Naive B cell (primary cell): ENCODE measurements at regions not wholly inside any gene's neighbourhood (a gene's known extent, or its start where the extent isn't known, plus 50 kb on each side); places are given as distances from the start of the nearest gene placed in this dataset.

Source experiments
- ATAC-seq, 2 donors: fragments of 150-1000 bp; cut with Tn5 transposase; 2 replicates each; pipeline ENCODE4 v1.10.0; 2021; ENCODE audit warnings: low read depth in 2 of 2, mild to moderate bottlenecking in 2 of 2, moderate library complexity in 2 of 2
- DNase-seq: peaks from one replicate; pipeline ENCODE4 v3.0.0; 2022
- H3K27ac Mint-ChIP-seq, 6 donors: one replicate each; pipeline ENCODE4 v1.8.0; 2020 to 2022; ENCODE audit warnings: mild to moderate bottlenecking in 6 of 6, mixed read lengths in 6 of 6, moderate library complexity in 5 of 6, inconsistent platforms in 2 of 6
- H3K27me3 Mint-ChIP-seq, 3 donors: one replicate each; pipeline ENCODE4 v1.8.0; 2021 to 2022; ENCODE audit warnings: mixed read lengths in 3 of 3, mild to moderate bottlenecking in 1 of 3
- H3K36me3 Mint-ChIP-seq, 2 donors: one replicate each; pipeline ENCODE4 v1.8.0; 2020 to 2022; ENCODE audit warnings: mixed read lengths in 2 of 2, inconsistent platforms in 1 of 2, mild to moderate bottlenecking in 1 of 2
- H3K4me1 Mint-ChIP-seq, 3 donors: one replicate each; pipeline ENCODE4 v1.8.0; 2020 to 2022; ENCODE audit warnings: mixed read lengths in 3 of 3, inconsistent platforms in 1 of 3, mild to moderate bottlenecking in 1 of 3, moderate library complexity in 1 of 3
- H3K4me3 Mint-ChIP-seq, 8 donors: one replicate each; pipeline ENCODE4 v1.8.0; 2020 to 2022; ENCODE audit warnings: mild to moderate bottlenecking in 8 of 8, mixed read lengths in 8 of 8, moderate library complexity in 8 of 8, inconsistent platforms in 2 of 8
- H3K9me3 Mint-ChIP-seq, 7 donors: one replicate each; pipeline ENCODE4 v1.8.0; 2020 to 2022; ENCODE audit warnings: mixed read lengths in 7 of 7, mild to moderate bottlenecking in 5 of 7, inconsistent platforms in 2 of 7, moderate library complexity in 1 of 7

GRCh38 chr18:47531717-47532116 is 280.3 kb upstream of the SKOR2 start:
- Mint-ChIP-seq H3K27ac (peak overlapping the region in 1 of 6 donors; percentile 45), H3K9me3 (no peaks in the 10 kb centered on the region), H3K4me1 (no peaks in the 10 kb centered on the region), H3K4me3 (no peak overlapping the region), H3K36me3 (no peaks in the 10 kb centered on the region), H3K27me3 (peaks cover 38 to 56% (median 43%) of the 10 kb centered on the region in 3 donors)
- DNase-seq (no peak), ATAC-seq (no peak)

GRCh38 chr18:47530695-47531094 is 279.2 kb upstream of the SKOR2 start:
- H3K4me3 Mint-ChIP-seq = no peak overlapping the region
- H3K27me3 Mint-ChIP-seq = peaks cover 39 to 52% (median 44%) of the 10 kb centered on the region in 3 donors
- no peaks in the 10 kb centered on the region for H3K9me3 Mint-ChIP-seq
- H3K4me1 Mint-ChIP-seq = no peaks in the 10 kb centered on the region
- DNase-seq = no peak
- no peak overlapping the region for H3K27ac Mint-ChIP-seq
- no peaks in the 10 kb centered on the region for H3K36me3 Mint-ChIP-seq
- ATAC-seq = no peak

- DNase-seq (no peak), ATAC-seq (no peak)
- Mint-ChIP-seq H3K36me3 (peaks cover 0 to 7% of the 10 kb centered on the region in 2 donors), H3K27ac (no peak overlapping the region), H3K27me3 (peaks cover 51 to 64% (median 53%) of the 10 kb centered on the region in 3 donors), H3K9me3 (peaks cover 0 to 2% (median 0%) of the 10 kb centered on the region in 7 donors), H3K4me3 (no peak overlapping the region), H3K4me1 (no peaks in the 10 kb centered on the region)
Observed at GRCh38 chr18:47528343-47528742, 276.9 kb upstream of the SKOR2 start.

GRCh38 chr18:47526147-47526546 is 274.7 kb upstream of the SKOR2 start:
- H3K4me3 Mint-ChIP-seq = no peak overlapping the region
- DNase-seq (no peak), ATAC-seq (no peak)
- H3K4me1 Mint-ChIP-seq = no peaks in the 10 kb centered on the region
- no peak overlapping the region for H3K27ac Mint-ChIP-seq
- H3K27me3 Mint-ChIP-seq = peaks cover 36 to 53% (median 41%) of the 10 kb centered on the region in 3 donors
- H3K36me3 Mint-ChIP-seq = peaks cover 0 to 7% of the 10 kb centered on the region in 2 donors
- peaks cover 0 to 5% (median 0%) of the 10 kb centered on the region in 7 donors for H3K9me3 Mint-ChIP-seq

- Mint-ChIP-seq H3K4me3 (no peak overlapping the region), H3K27me3 (peaks cover 10 to 28% (median 22%) of the 10 kb centered on the region in 3 donors), H3K36me3 (peaks cover 0 to 7% of the 10 kb centered on the region in 2 donors), H3K27ac (no peak overlapping the region), H3K4me1 (no peaks in the 10 kb centered on the region), H3K9me3 (peaks cover 0 to 5% (median 0%) of the 10 kb centered on the region in 7 donors)
- no peak for ATAC-seq
- no peak for DNase-seq
Observed at GRCh38 chr18:47522359-47522758, 270.9 kb upstream of the SKOR2 start.

- H3K4me1 Mint-ChIP-seq = no peaks in the 10 kb centered on the region
- H3K27ac Mint-ChIP-seq = no peak overlapping the region
- H3K9me3 Mint-ChIP-seq = peaks cover 0 to 5% (median 0%) of the 10 kb centered on the region in 7 donors
- H3K4me3 Mint-ChIP-seq = no peak overlapping the region
- ATAC-seq (no peak), DNase-seq (no peak)
- peaks cover 0 to 3% of the 10 kb centered on the region in 2 donors for H3K36me3 Mint-ChIP-seq
- H3K27me3 Mint-ChIP-seq = peaks cover 7 to 16% (median 10%) of the 10 kb centered on the region in 3 donors
Observed at GRCh38 chr18:47520263-47520662, 268.8 kb upstream of the SKOR2 start.

GRCh38 chr18:47519706-47520105 is 268.2 kb upstream of the SKOR2 start:
- Mint-ChIP-seq H3K27ac (no peak overlapping the region), H3K9me3 (peaks cover 0 to 5% (median 0%) of the 10 kb centered on the region in 7 donors), H3K4me1 (no peaks in the 10 kb centered on the region), H3K36me3 (no peaks in the 10 kb centered on the region), H3K27me3 (peaks cover 5 to 10% (median 7%) of the 10 kb centered on the region in 3 donors), H3K4me3 (no peak overlapping the region)
- ATAC-seq (no peak), DNase-seq (no peak)

- Mint-ChIP-seq H3K27me3 (peaks cover 5 to 6% (median 5%) of the 10 kb centered on the region in 3 donors), H3K36me3 (no peaks in the 10 kb centered on the region), H3K4me3 (no peak overlapping the region), H3K4me1 (no peaks in the 10 kb centered on the region), H3K27ac (no peak overlapping the region), H3K9me3 (peaks cover 0 to 5% (median 0%) of the 10 kb centered on the region in 7 donors)
- no peak for ATAC-seq
- DNase-seq = no peak
Observed at GRCh38 chr18:47519277-47519676, 267.8 kb upstream of the SKOR2 start.

GRCh38 chr18:47513614-47514013 is 262.2 kb upstream of the SKOR2 start:
- no peaks in the 10 kb centered on the region for H3K36me3 Mint-ChIP-seq
- H3K4me3 Mint-ChIP-seq = no peak overlapping the region
- peaks cover 0 to 5% (median 0%) of the 10 kb centered on the region in 7 donors for H3K9me3 Mint-ChIP-seq
- DNase-seq (no peak), ATAC-seq (no peak)
- H3K27ac Mint-ChIP-seq = no peak overlapping the region
- H3K27me3 Mint-ChIP-seq = peaks cover 5 to 25% (median 10%) of the 10 kb centered on the region in 3 donors
- H3K4me1 Mint-ChIP-seq = no peaks in the 10 kb centered on the region

- Mint-ChIP-seq H3K27ac (no peak overlapping the region), H3K4me1 (no peaks in the 10 kb centered on the region), H3K9me3 (peaks cover 0 to 5% (median 0%) of the 10 kb centered on the region in 7 donors), H3K36me3 (no peaks in the 10 kb centered on the region), H3K4me3 (no peak overlapping the region), H3K27me3 (peaks cover 5 to 25% (median 10%) of the 10 kb centered on the region in 3 donors)
- ATAC-seq (no peak), DNase-seq (no peak)
Observed at GRCh38 chr18:47512726-47513435, 261.4 kb upstream of the SKOR2 start.

- Mint-ChIP-seq H3K36me3 (no peaks in the 10 kb centered on the region), H3K9me3 (peaks cover 0 to 5% (median 0%) of the 10 kb centered on the region in 7 donors), H3K27ac (no peak overlapping the region), H3K27me3 (peaks cover 5 to 25% (median 10%) of the 10 kb centered on the region in 3 donors), H3K4me3 (no peak overlapping the region), H3K4me1 (no peaks in the 10 kb centered on the region)
- ATAC-seq (no peak), DNase-seq (no peak)
Observed at GRCh38 chr18:47512056-47512455, 260.6 kb upstream of the SKOR2 start.

- DNase-seq (no peak), ATAC-seq (no peak)
- Mint-ChIP-seq H3K27ac (no peak overlapping the region), H3K27me3 (peaks cover 5 to 25% (median 10%) of the 10 kb centered on the region in 3 donors), H3K9me3 (peaks cover 0 to 5% (median 0%) of the 10 kb centered on the region in 7 donors), H3K36me3 (no peaks in the 10 kb centered on the region), H3K4me3 (no peak overlapping the region), H3K4me1 (no peaks in the 10 kb centered on the region)
Observed at GRCh38 chr18:47510831-47511230, 259.4 kb upstream of the SKOR2 start.

- H3K27me3 Mint-ChIP-seq = peaks cover 0 to 11% (median 3%) of the 10 kb centered on the region in 3 donors
- H3K36me3 Mint-ChIP-seq = no peaks in the 10 kb centered on the region
- H3K9me3 Mint-ChIP-seq = peaks cover 0 to 2% (median 0%) of the 10 kb centered on the region in 7 donors
- H3K27ac Mint-ChIP-seq = no peak overlapping the region
- no peak overlapping the region for H3K4me3 Mint-ChIP-seq
- ATAC-seq (no peak), DNase-seq (no peak)
- no peaks in the 10 kb centered on the region for H3K4me1 Mint-ChIP-seq
Observed at GRCh38 chr18:47507651-47508050, 256.2 kb upstream of the SKOR2 start.

GRCh38 chr18:47506897-47507296 is 255.4 kb upstream of the SKOR2 start:
- Mint-ChIP-seq H3K4me1 (no peaks in the 10 kb centered on the region), H3K27me3 (peaks cover 0 to 4% (median 0%) of the 10 kb centered on the region in 3 donors), H3K27ac (no peak overlapping the region), H3K4me3 (no peak overlapping the region), H3K9me3 (peaks cover 0 to 2% (median 0%) of the 10 kb centered on the region in 7 donors), H3K36me3 (no peaks in the 10 kb centered on the region)
- ATAC-seq (no peak), DNase-seq (no peak)
